Fibroblast of pulmonary artery (primary cell): ENCODE measurements at regions not wholly inside any gene's neighbourhood (a gene's known extent, or its start where the extent isn't known, plus 50 kb on each side); places are given as distances from the start of the nearest gene placed in this dataset.
A peak's percentile ranks its signal among the peaks of the same experiment; 100 is the strongest.

Source experiments
- DNase-seq: peaks from one replicate; pipeline ENCODE4 v3.0.0-alpha.2; 2010; ENCODE audit warnings: low read depth
- H3K4me3 ChIP-seq: replicated peaks from 2 replicates; pipeline ENCODE4 v1.5.1; 2011; ENCODE audit warnings: low read depth, mild to moderate bottlenecking, control low read depth, low read length, moderate library complexity
- TF ChIP-seq, protein P1 (sequence below): IDR thresholded peaks from 2 replicates; pipeline ENCODE4 v1.5.1; 2011; ENCODE audit warnings: mild to moderate bottlenecking, control low read depth, low read length, inconsistent platforms; ENCODE audit errors: missing control alignments

DNA sequence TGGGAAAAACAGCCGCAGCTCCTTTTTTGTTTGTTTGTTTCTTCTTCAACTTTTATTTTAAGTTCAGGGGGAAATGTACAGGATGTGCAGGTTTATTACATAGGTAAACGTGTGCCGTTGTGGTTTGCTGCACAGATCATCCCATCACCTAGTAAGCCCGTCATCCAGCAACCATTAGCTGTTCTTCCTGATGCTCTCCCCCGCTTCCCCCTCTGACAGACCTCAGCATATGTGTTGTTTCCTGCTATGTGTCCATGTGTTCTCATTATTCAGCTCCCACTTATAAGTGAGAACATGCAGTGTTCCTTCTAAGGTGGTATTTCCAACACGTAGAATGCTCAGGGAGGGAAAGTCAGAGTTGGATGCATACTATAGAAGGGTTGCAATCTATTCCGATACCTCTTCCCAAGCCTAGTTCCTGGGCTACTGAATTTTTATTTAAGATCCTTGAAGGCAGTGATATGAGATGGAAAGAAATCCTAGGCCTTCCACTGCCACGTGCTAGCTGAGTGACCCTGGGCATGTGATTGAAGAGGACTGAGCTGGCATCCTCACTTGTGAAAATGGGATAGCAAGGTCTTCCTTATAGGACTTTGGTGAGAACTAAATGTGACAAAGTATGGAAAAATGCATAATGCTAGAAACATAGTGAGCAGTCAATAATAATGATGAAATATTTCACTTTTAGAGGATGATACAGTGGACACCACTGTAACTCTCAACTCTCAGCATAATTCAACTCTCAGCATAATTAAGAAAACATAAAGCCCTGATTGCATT, 278.5 kb downstream of the REEP3 start:
- TF ChIP-seq, protein P1, sequence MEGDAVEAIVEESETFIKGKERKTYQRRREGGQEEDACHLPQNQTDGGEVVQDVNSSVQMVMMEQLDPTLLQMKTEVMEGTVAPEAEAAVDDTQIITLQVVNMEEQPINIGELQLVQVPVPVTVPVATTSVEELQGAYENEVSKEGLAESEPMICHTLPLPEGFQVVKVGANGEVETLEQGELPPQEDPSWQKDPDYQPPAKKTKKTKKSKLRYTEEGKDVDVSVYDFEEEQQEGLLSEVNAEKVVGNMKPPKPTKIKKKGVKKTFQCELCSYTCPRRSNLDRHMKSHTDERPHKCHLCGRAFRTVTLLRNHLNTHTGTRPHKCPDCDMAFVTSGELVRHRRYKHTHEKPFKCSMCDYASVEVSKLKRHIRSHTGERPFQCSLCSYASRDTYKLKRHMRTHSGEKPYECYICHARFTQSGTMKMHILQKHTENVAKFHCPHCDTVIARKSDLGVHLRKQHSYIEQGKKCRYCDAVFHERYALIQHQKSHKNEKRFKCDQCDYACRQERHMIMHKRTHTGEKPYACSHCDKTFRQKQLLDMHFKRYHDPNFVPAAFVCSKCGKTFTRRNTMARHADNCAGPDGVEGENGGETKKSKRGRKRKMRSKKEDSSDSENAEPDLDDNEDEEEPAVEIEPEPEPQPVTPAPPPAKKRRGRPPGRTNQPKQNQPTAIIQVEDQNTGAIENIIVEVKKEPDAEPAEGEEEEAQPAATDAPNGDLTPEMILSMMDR: no peak
- H3K4me3 ChIP-seq: no peak overlapping the region
- no peak for DNase-seq

DNA sequence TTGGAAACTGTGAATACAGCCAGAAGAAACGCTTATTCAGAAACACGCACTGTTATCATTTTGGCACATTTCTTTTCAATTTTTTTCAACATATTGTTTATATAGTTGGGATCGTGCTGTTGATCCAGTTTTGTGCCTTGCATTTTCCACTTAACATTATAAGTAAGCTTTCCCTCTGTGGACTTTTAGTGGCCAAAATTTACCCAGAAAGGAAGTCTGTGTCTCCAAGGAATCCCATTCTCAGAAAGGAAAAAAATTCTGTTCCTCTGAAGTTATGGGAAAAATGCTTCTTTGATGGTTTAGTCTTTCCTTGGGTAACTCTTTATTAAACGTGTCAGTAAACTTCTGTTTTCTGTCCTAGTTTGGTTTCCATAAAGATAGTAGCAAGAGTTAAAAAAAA, 280.0 kb downstream of the REEP3 start:
- H3K4me3 ChIP-seq: no peak overlapping the region
- TF ChIP-seq, protein P1: no peak
- peak; percentile 10 for DNase-seq

DNA sequence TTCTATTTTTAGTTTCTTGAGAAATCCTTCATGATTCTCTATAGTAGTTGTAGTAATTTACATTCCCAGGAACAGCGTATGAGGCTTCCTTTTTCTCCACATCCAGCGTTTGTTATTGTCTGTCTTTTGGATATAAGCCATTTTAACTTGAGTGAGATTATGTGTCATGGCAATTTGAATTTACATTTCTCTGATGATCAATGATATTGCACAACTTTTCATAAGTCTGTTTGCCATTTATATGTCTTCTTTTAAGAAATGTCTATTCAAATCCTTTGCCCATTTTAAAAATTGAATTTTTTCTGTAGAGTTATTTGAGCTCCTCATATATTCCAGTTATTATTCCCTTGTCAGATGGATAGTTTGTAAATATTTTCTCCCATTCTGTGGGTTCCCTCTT, 285.1 kb downstream of the REEP3 start:
- TF ChIP-seq, protein P1: no peak
- no peak for DNase-seq
- H3K4me3 ChIP-seq: no peak overlapping the region

DNA sequence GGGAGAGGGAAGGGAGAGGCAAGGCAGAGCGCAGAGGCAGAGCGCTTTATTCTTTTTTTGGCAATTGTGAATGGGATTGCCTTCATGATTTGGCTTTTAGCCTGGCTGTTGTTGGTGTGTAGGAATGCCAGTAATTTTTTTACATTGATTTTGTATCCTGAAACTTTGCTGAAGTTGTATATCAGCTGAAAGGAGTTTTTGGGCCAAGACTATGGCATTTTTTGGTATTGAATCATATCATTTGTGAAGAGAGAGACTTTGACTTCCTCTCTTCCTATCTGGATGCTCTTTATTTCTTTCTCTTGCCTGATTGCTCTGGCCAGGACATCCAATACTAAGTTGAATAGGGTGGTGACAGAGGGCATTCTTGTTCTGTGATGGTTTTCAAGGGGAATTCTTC, 291.3 kb downstream of the REEP3 start:
- no peak overlapping the region for H3K4me3 ChIP-seq
- TF ChIP-seq, protein P1: no peak
- peak; percentile 36 for DNase-seq

DNA sequence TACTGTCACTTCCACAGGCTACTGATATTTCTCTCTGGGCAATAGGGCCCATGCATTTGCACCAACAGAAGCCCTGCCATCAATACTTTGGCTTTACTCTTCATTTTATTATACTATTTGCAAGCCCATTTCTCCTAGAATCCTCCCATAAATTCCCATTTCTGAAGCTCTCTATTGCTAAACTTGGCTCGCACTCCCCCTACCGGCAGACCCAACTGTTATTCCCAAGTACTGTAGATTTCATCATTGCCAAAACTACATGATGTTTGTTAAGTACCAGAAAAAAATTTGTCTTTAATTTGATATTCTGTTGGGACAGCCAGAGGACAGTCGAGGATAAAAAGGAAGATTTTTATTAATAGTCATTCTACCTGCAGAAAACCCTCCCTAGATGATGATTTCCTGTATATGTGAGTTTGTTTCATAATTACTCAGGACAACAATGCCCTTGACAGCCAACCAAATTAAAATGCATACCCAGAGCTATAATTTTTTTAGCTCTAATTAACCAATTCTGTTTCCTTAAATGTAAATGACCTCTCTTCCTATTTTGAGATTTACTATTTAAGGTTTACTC, 298.6 kb downstream of the REEP3 start:
- peak; percentile 86 for DNase-seq
- TF ChIP-seq, protein P1: peak; percentile 97
- H3K4me3 ChIP-seq: no peak overlapping the region

DNA sequence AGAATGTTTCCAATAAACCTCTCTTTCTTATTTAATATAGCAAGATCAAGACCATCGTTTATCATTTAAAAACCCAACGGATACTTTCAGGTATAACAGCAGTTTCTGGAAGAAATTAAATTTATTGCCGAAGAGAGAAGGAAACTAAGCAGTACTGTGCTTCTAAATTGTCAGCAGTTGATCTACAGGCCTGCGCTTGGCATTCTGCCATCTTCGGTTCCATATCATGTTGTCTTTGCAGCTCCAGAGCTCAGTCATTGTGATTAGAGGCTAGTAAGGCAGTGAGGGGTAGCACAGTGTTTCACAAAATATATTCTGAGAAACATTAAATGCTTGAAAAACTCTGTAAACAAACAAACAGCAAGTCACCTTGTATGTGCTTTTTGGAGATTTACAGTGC, 301.3 kb downstream of the REEP3 start:
- TF ChIP-seq, protein P1: no peak
- DNase-seq: no peak
- H3K4me3 ChIP-seq: no peak overlapping the region

DNA sequence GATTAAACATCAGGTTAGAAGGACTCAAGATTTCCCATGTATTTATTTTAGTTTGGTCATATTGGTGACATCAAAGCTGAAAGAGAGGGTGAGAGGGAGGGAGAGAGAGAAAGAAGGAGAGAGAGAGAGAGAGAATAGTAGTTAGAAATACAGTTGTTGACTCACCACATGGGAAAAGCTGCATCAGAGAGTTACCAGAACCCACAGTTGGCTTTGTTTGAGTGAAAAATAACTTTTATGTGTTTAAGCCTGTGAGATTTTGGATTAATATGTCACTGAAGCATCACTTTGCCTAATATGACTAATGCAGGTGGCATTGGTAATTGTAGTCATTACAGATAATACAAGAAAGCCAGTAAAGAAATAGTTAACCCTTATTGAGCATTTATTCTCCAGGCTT, 303.9 kb downstream of the REEP3 start:
- no peak for DNase-seq
- TF ChIP-seq, protein P1: no peak
- H3K4me3 ChIP-seq: no peak overlapping the region
